Left cardiac atrium (tissue), 4 donors: ENCODE measurements at regions not wholly inside any gene's neighbourhood (a gene's known extent, or its start where the extent isn't known, plus 50 kb on each side); places are given as distances from the start of the nearest gene placed in this dataset.
"Not testable (repeated sequence)": the region's sequence is repeated elsewhere in the genome, so short reads cannot be mapped to it uniquely, and the experiment has no call there.

Experiments
- ATAC-seq, 2 donors: fragments of 200-7000 bp; cut with Tn5 transposase; one replicate each; pipeline ENCODE4 v1.9.1; 2020; ENCODE audit warnings: mild to moderate bottlenecking in 2 of 2, moderate library complexity in 2 of 2
- DNase-seq: peaks from one replicate; pipeline ENCODE4 v3.0.0-alpha.2; 2020
- intact Hi-C, 2 donors: fragments of 100-400 bp; cut with DNase I; formaldehyde crosslinking; loops; one replicate each; pipeline versions ENCODE4 v1.14.1 to v1.15.1; 2022 to 2023
- donor health status: DM: no; HTN: yes; CAD: no.
- donor health status: DM: no; HTN: yes; CAD: no; lungs with severe emphysema.
- donor health status: DM: yes; HTN: yes; CAD: no.
- donor health status: Dilated cardiomyopathy.

GRCh38 chr10:3564346-3565002, 220.5 kb downstream of the KLF6 start:
- intact Hi-C loops = no loop called here
- DNase-seq (no peak), ATAC-seq (no peak)

- DNase-seq (no peak), ATAC-seq (no peak)
- intact Hi-C loops = no loop called here
Measured at GRCh38 chr10:3563298-3563697, 221.7 kb downstream of the KLF6 start.

GRCh38 chr10:3560628-3561027, 224.4 kb downstream of the KLF6 start:
- DNase-seq, intact Hi-C loops, ATAC-seq: not testable (repeated sequence)

GRCh38 chr10:3559527-3559926, 225.5 kb downstream of the KLF6 start:
- ATAC-seq (no peak), DNase-seq (no peak)
- intact Hi-C loops = no loop called here

- DNase-seq (no peak), ATAC-seq (no peak)
- intact Hi-C loops = no loop called here
Measured at GRCh38 chr10:3559011-3559410, 226.0 kb downstream of the KLF6 start.

- peak; percentile 53 to 59 for ATAC-seq
- DNase-seq, intact Hi-C loops: not testable (repeated sequence)
Measured at GRCh38 chr10:3556191-3557017, 228.6 kb downstream of the KLF6 start.

GRCh38 chr10:3554121-3554522, 230.9 kb downstream of the KLF6 start:
- intact Hi-C loops = no loop called here
- ATAC-seq = no peak

GRCh38 chr10:3552281-3552680, 232.7 kb downstream of the KLF6 start:
- intact Hi-C loops = no loop called here
- ATAC-seq (no peak), DNase-seq (no peak)

More at GRCh38 chr10:3554121-3554522, 230.9 kb downstream of the KLF6 start:
- no peak for DNase-seq

- DNase-seq = no peak
- ATAC-seq = no peak
- intact Hi-C loops = no loop called here
Measured at GRCh38 chr10:3551761-3552160, 233.2 kb downstream of the KLF6 start.

GRCh38 chr10:3549118-3549517, 235.9 kb downstream of the KLF6 start:
- DNase-seq = no peak
- no peak for ATAC-seq
- intact Hi-C loops = no loop called here

GRCh38 chr10:3548702-3549101, 236.3 kb downstream of the KLF6 start:
- intact Hi-C loops = no loop called here
- no peak for ATAC-seq
- DNase-seq = no peak

- ATAC-seq (peak in 1 of 2 donors; percentile 57), DNase-seq (no peak)
- intact Hi-C loops = no loop called here
Measured at GRCh38 chr10:3548076-3548475, 236.9 kb downstream of the KLF6 start.

- DNase-seq = no peak
- ATAC-seq = no peak
- intact Hi-C loops = no loop called here
Measured at GRCh38 chr10:3544561-3544960, 240.4 kb downstream of the KLF6 start.

GRCh38 chr10:3542185-3542611, 242.8 kb downstream of the KLF6 start:
- peak; percentile 49 to 90 for ATAC-seq
- DNase-seq = no peak
- intact Hi-C loops = no loop called here

GRCh38 chr10:3539696-3540383, 245.2 kb downstream of the KLF6 start:
- intact Hi-C loops = no loop called here
- ATAC-seq (no peak), DNase-seq (no peak)

- intact Hi-C loops = no loop called here
- ATAC-seq (peak; percentile 69 to 80), DNase-seq (peak; percentile 78)
Measured at GRCh38 chr10:3538656-3539531, 246.1 kb downstream of the KLF6 start.

- ATAC-seq (no peak), DNase-seq (no peak)
- intact Hi-C loops = no loop called here
Measured at GRCh38 chr10:3538291-3538655, 246.7 kb downstream of the KLF6 start.

GRCh38 chr10:3537518-3537917, 247.5 kb downstream of the KLF6 start:
- ATAC-seq = no peak
- no peak for DNase-seq
- intact Hi-C loops = no loop called here

- intact Hi-C loops = no loop called here
- DNase-seq = no peak
- no peak for ATAC-seq
Measured at GRCh38 chr10:3535001-3535400, 250.0 kb downstream of the KLF6 start.
